ENCODE measurements at regions not wholly inside any gene's neighbourhood (a gene's known extent, or its start where the extent isn't known, plus 50 kb on each side); places are given as distances from the start of the nearest gene placed in this dataset.

DNA sequence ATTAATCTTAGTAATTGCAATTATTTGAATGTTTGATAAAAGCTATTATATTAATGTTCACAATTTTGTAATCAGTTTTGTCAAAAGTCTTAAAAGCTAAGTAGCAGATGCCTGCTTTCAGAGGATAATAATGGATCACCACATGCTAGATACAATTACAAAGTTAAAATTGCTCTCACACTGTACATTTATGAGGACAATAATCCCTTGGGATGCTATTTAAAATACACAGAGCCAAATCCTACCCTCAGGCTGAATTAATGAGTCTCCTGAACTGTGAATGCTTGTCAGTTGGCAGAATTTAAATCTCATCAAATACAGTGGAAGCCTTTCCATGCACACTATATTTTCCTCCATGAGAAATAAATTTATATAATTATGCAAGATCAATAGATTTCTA lies 153.3 kb upstream of the SYNCRIP start:
- ATAC-seq, result no peak
- no peak overlapping the region for H3K4me3 ChIP-seq
- H3K27ac ChIP-seq, result no peak overlapping the region
- H3K27me3 ChIP-seq, result no peaks in the 10 kb centered on the region
- no peak for TF ChIP-seq POLR2AphosphoS5 (IDR thresholded peaks at IDR 0.05)
- TF ChIP-seq, protein P1, sequence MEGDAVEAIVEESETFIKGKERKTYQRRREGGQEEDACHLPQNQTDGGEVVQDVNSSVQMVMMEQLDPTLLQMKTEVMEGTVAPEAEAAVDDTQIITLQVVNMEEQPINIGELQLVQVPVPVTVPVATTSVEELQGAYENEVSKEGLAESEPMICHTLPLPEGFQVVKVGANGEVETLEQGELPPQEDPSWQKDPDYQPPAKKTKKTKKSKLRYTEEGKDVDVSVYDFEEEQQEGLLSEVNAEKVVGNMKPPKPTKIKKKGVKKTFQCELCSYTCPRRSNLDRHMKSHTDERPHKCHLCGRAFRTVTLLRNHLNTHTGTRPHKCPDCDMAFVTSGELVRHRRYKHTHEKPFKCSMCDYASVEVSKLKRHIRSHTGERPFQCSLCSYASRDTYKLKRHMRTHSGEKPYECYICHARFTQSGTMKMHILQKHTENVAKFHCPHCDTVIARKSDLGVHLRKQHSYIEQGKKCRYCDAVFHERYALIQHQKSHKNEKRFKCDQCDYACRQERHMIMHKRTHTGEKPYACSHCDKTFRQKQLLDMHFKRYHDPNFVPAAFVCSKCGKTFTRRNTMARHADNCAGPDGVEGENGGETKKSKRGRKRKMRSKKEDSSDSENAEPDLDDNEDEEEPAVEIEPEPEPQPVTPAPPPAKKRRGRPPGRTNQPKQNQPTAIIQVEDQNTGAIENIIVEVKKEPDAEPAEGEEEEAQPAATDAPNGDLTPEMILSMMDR (IDR thresholded peaks at IDR 0.05), result no peak
- TF ChIP-seq POLR2A (IDR thresholded peaks at IDR 0.05), result no peak
- TF ChIP-seq EP300 (IDR thresholded peaks at IDR 0.05), result no peak
- no peaks in the 10 kb centered on the region for H3K36me3 ChIP-seq
- no peaks in the 10 kb centered on the region for H3K4me1 ChIP-seq
- no peaks in the 10 kb centered on the region for H3K9me3 ChIP-seq

DNA sequence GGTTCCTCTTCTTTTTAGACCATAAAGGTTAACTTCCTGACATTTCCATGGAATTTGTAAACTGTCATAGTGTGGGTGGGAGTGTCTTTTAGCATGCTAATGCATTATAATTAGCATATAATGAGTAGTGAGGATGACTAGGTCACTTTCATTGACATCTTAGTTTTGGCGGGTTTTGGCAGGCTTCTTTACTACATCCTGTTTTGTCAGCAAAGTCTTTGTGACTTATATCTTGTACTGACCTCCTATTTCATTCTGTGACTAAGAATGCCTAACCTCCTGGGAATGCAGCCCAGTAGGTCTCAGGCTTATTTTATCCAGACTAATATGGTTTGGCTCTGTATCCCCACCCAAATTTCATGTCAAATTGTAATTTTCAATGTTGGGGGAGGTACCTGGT lies 149.6 kb upstream of the SYNCRIP start:
- Histone ChIP-seq H3K4me3 (no peak overlapping the region), H3K36me3 (no peaks in the 10 kb centered on the region), H3K27me3 (no peaks in the 10 kb centered on the region), H3K27ac (no peak overlapping the region), H3K9me3 (peaks cover 0 to 30% (median 0%) of the 10 kb centered on the region in 3 donors), H3K4me1 (no peaks in the 10 kb centered on the region)
- TF ChIP-seq EP300 (IDR thresholded peaks at IDR 0.05), result no peak
- no peak for TF ChIP-seq POLR2AphosphoS5 (IDR thresholded peaks at IDR 0.05)
- TF ChIP-seq, protein P1 (IDR thresholded peaks at IDR 0.05), result no peak
- no peak for TF ChIP-seq POLR2A (IDR thresholded peaks at IDR 0.05)
- WGBS, 2 donors (ENCODE audit: low coverage in 1 of 2), result 40 to 61% methylated on average over 1 of the region's 1 CpG
- no peak for ATAC-seq

DNA sequence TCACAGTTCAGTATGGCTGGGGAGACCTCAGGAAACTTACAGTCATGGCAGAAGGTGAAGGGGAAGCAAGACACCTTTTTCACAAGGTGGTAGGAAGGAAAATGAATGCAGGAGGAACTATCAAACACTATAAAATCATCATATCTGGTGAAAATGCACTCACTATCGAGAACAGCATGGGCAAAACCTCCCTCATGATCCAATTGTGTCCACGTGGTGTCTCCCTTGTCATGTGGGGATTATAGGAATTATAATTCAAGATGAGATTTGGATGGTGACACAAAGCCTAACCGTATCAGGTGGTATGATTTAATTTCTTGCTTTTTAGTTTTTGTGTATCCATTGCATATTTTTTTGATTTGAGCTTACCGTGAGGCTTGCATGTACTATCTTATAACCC lies 133.2 kb upstream of the SYNCRIP start:
- TF ChIP-seq, protein P1 (IDR thresholded peaks at IDR 0.05), result no peak
- TF ChIP-seq EP300 (IDR thresholded peaks at IDR 0.05) (no peak), POLR2A (IDR thresholded peaks at IDR 0.05) (no peak), POLR2AphosphoS5 (IDR thresholded peaks at IDR 0.05) (no peak)
- Histone ChIP-seq H3K4me1 (no peaks in the 10 kb centered on the region), H3K27ac (no peak overlapping the region), H3K36me3 (no peaks in the 10 kb centered on the region), H3K4me3 (no peak overlapping the region), H3K27me3 (no peaks in the 10 kb centered on the region), H3K9me3 (peaks cover 0 to 17% (median 0%) of the 10 kb centered on the region in 3 donors)
- 65 to 72% methylated on average over 4 of the region's 4 CpGs for WGBS, 2 donors (ENCODE audit: low coverage in 1 of 2)
- no peak for ATAC-seq

DNA sequence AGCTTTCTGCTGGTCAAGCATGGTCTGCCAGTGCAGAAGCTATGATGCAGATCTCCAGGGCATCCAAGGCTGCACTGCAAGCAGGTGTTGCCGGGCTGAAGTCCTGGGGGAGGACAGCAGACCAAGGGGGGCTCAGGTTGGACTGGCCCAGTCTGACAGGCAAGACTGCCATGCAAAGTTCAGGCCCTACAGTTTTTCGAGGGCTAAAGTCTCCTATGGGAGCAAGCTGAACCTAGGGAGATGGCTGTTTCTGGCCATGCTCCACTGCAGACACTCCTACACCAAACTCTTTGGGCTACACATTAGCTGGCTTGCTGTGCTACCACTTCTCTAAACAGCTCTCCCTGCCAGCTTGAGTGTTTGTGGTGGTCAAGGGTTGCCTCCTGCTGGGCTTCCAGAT lies 130.0 kb upstream of the SYNCRIP start:
- Histone ChIP-seq H3K9me3 (peaks cover 0 to 6% (median 0%) of the 10 kb centered on the region in 3 donors), H3K27me3 (no peaks in the 10 kb centered on the region), H3K4me1 (no peaks in the 10 kb centered on the region), H3K27ac (no peak overlapping the region), H3K4me3 (no peak overlapping the region), H3K36me3 (no peaks in the 10 kb centered on the region)
- WGBS, 2 donors (ENCODE audit: low coverage in 1 of 2), result 43% methylated on average over 1 of the region's 2 CpGs; no CpG with 5 or more reads in 1 of the 2 donors
- no peak for ATAC-seq
- TF ChIP-seq EP300 (IDR thresholded peaks at IDR 0.05) (no peak), POLR2AphosphoS5 (IDR thresholded peaks at IDR 0.05) (no peak), POLR2A (IDR thresholded peaks at IDR 0.05) (no peak)
- TF ChIP-seq, protein P1 (IDR thresholded peaks at IDR 0.05), result no peak

DNA sequence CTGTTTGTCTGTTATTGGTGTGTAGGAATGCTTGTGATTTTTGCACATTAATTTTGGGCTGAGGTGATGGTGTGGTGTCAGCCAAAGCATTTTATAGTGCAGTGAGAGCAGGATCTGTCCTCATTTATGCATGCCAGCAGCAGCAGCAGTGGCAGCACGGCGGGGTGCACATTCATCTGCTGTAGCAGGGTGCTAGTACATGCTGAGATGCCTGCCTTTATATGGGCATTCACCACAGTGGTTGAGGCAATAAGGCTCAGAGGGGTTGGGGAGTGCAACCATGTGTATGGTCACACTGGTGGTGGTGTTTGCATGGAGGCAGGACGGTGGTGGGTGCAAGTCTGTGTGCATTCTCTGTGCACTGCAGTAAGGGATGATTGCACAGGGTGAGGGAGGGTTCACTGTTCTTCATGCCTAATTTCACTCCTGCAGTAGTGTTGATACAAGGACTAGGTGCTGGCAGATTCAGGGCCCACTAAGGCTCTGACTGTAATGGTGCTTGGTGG lies 129.3 kb upstream of the SYNCRIP start:
- 50 to 71% methylated on average over 1 to 2 of the region's 3 CpGs for WGBS, 2 donors (ENCODE audit: low coverage in 1 of 2)
- TF ChIP-seq POLR2AphosphoS5 (IDR thresholded peaks at IDR 0.05), result no peak
- TF ChIP-seq, protein P1 (IDR thresholded peaks at IDR 0.05), result no peak
- no peak for TF ChIP-seq POLR2A (IDR thresholded peaks at IDR 0.05)
- TF ChIP-seq EP300 (IDR thresholded peaks at IDR 0.05), result no peak
- Histone ChIP-seq H3K36me3 (no peaks in the 10 kb centered on the region), H3K4me1 (no peaks in the 10 kb centered on the region), H3K27ac (no peak overlapping the region), H3K27me3 (no peaks in the 10 kb centered on the region), H3K4me3 (no peak overlapping the region), H3K9me3 (no peaks in the 10 kb centered on the region)
- no peak for ATAC-seq
